GM12874 (cell line): ENCODE measurements at regions not wholly inside any gene's neighbourhood (a gene's known extent, or its start where the extent isn't known, plus 50 kb on each side); places are given as distances from the start of the nearest gene placed in this dataset.

Experiments
- CTCF ChIP-seq: IDR thresholded peaks from 2 replicates; pipeline ENCODE4 v1.5.1; 2011; ENCODE audit warnings: low read depth, mild to moderate bottlenecking, control low read depth, low read length, moderate library complexity; ENCODE audit not compliant: insufficient read depth

GRCh38 chr13:48851707-48852106 is 124.0 kb upstream of the FNDC3A start:
- no peak for TF ChIP-seq CTCF

GRCh38 chr13:48852911-48853727 is 122.6 kb upstream of the FNDC3A start:
- no peak for TF ChIP-seq CTCF

DNA sequence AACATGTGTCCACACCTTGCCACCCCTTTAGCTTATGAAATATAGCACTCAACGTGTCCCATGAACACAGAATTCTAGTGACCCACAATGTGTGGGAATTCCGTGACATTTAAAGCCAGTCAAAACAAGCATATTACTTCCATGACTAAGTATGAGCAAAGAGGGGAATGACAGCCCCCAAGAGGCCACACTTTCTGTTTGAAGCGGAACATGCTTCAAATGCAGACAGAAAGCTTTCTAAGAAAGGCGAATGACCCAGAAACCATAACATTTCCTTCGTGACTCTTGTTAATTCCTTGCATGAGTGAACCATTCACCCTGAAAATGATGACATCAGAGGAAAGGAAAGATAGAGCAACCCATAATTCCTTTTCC is 122.0 kb upstream of the FNDC3A start:
- TF ChIP-seq CTCF: no peak

- no peak for TF ChIP-seq CTCF
Measured at GRCh38 chr13:48857576-48857975, 118.1 kb upstream of the FNDC3A start.

DNA sequence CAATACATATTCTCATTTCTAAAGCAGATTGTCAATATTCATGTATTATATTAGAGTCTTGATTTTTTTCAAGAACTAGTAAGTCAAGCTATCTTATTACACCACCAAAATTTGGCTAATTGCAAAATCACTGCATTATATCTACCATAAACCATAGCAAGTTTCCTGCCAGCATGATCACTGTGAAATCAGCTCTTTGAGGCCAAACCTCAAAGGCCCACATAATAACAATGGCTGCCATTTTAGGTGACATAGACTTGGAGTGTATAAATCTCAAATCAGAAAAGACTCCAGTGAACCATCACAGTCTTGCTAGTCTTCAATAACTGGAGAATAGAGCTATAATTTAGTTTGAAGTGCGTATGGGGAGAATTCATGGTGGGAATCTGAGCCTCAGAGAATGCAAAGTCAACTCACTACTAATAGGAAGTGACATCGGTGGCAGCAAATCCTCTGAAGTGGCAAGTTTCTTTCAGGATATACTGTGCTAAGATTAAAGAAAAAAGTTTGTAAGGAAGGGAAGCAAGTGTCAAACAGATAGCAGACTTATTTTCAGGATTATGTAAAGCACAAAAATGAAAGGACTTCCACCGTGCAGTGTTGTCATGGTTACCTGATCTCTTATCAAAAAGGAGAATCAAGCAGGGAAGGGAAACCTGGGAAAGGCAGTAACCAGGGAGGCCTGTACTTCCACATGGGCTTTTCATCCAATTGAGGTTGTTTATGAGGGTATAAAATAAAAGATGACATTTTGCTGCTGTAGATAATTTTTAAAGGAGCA is 117.4 kb upstream of the FNDC3A start:
- no peak for TF ChIP-seq CTCF

GRCh38 chr13:48859272-48860105 is 116.2 kb upstream of the FNDC3A start:
- no peak for TF ChIP-seq CTCF

GRCh38 chr13:48860364-48860763 is 115.3 kb upstream of the FNDC3A start:
- TF ChIP-seq CTCF: no peak
